Thoracic aorta (tissue), 2 donors: ENCODE measurements at regions not wholly inside any gene's neighbourhood (a gene's known extent, or its start where the extent isn't known, plus 50 kb on each side); places are given as distances from the start of the nearest gene placed in this dataset.

Source experiments
- ATAC-seq: fragments of 150-250 bp; one replicate; pipeline ENCODE4 v1.8.0; 2017; ENCODE audit warnings: low read depth; ENCODE audit not compliant: insufficient number of reproducible peaks, low FRiP score
- DNase-seq: peaks from one replicate; pipeline ENCODE4 v3.0.0-alpha.2; 2020; ENCODE audit warnings: low spot score
- H3K27ac ChIP-seq, 2 donors: fragments of 200-600 bp; sonication (generic); 1 replicate in 1 of 2; 2 replicates in 1 of 2; pipeline ENCODE4 v1.5.1; 2016; ENCODE audit warnings: mild to moderate bottlenecking in 2 of 2, moderate library complexity in 2 of 2
- H3K27me3 ChIP-seq: fragments of 200-600 bp; sonication (generic); replicated peaks from 2 replicates; pipeline ENCODE4 v1.6.0; 2016; ENCODE audit warnings: mild to moderate bottlenecking; ENCODE audit not compliant: insufficient read depth
- H3K36me3 ChIP-seq: fragments of 200-600 bp; sonication (generic); one replicate; pipeline ENCODE4 v1.5.1; 2016
- H3K4me1 ChIP-seq, 2 donors: fragments of 200-600 bp; sonication (generic); 1 replicate in 1 of 2; 2 replicates in 1 of 2; pipeline versions ENCODE4 v1.5.1 to v1.6.0; 2016; ENCODE audit warnings: low read depth in 2 of 2, mild to moderate bottlenecking in 1 of 2; ENCODE audit not compliant: control insufficient read depth in 1 of 2
- H3K4me3 ChIP-seq: fragments of 200-600 bp; sonication (generic); 2 replicates; pipeline ENCODE4 v1.5.1; 2016; ENCODE audit warnings: mild to moderate bottlenecking
- H3K9me3 ChIP-seq: fragments of 200-600 bp; sonication (generic); 2 replicates; pipeline ENCODE4 v1.5.1; 2016
- TF ChIP-seq, protein P1 (sequence below): fragments of 200-600 bp; sonication (generic); IDR thresholded peaks from one replicate; pipeline ENCODE4 v1.5.1; 2019; ENCODE audit warnings: antibody characterized with exemption

DNA sequence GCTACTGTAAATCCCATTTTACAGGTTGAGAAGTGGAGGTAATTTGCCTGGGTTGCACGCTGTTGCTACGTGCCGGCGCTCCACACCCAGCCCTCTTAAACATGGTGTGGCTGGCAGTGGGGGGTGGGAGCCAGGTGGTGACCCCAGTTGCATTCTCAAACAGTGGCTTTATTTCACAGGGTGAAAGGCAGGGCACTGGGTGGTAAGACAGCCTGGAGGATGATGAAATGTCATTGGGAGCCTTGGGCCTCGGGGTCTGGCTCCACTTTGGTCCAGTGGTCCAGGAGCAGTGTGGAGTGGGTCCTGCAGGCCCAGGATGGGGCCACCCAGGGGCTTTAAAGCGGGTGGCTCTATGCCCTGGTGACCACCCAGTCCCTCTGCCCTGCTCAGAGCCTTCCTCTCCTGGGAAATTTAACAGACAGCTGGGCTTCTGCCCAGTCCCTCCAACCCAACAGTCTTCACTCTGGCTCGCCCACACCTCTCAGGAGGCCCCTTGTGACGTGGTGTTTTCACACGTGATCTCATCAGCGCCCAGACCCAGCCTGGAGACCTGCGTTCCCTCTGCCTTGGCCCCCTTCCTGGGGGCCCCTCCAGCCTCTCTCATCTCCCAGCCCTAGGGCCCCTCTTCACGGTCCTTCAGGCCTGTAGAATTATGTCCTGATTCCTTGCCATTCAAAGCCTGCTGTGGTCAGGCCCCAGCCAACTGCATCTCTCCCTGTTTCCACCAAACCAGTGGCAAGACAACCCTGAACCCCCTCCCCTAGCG is 92.5 kb downstream of the INHBB start:
- no peak overlapping the region for H3K27ac ChIP-seq
- DNase-seq (no peak), ATAC-seq (no peak)
- H3K4me1 ChIP-seq = peaks cover 14 to 22% of the 10 kb centered on the region in 2 donors
- H3K36me3 ChIP-seq = no peaks in the 10 kb centered on the region
- H3K9me3 ChIP-seq = no peaks in the 10 kb centered on the region
- no peak overlapping the region for H3K4me3 ChIP-seq
- no peaks in the 10 kb centered on the region for H3K27me3 ChIP-seq
- TF ChIP-seq, protein P1, sequence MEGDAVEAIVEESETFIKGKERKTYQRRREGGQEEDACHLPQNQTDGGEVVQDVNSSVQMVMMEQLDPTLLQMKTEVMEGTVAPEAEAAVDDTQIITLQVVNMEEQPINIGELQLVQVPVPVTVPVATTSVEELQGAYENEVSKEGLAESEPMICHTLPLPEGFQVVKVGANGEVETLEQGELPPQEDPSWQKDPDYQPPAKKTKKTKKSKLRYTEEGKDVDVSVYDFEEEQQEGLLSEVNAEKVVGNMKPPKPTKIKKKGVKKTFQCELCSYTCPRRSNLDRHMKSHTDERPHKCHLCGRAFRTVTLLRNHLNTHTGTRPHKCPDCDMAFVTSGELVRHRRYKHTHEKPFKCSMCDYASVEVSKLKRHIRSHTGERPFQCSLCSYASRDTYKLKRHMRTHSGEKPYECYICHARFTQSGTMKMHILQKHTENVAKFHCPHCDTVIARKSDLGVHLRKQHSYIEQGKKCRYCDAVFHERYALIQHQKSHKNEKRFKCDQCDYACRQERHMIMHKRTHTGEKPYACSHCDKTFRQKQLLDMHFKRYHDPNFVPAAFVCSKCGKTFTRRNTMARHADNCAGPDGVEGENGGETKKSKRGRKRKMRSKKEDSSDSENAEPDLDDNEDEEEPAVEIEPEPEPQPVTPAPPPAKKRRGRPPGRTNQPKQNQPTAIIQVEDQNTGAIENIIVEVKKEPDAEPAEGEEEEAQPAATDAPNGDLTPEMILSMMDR = no peak

DNA sequence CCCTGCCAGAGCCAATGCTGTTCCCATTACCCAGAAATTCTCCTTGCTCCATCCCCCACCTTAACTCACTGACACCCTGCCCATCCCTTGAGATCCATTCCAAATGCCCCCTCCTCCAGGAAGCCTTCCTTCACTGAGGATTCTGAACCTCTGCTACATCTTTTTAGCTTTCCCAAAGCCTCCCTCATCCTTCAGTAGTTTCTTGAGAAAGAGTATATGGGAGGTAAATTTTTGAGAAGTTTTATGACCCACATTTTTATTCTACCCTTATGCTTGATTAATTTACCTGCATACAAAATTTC is 93.1 kb downstream of the INHBB start:
- Histone ChIP-seq H3K9me3 (no peaks in the 10 kb centered on the region), H3K27ac (no peak overlapping the region), H3K36me3 (no peaks in the 10 kb centered on the region), H3K27me3 (no peaks in the 10 kb centered on the region), H3K4me3 (no peak overlapping the region), H3K4me1 (peaks cover 14 to 22% of the 10 kb centered on the region in 2 donors)
- DNase-seq (no peak), ATAC-seq (no peak)
- TF ChIP-seq, protein P1 = no peak

DNA sequence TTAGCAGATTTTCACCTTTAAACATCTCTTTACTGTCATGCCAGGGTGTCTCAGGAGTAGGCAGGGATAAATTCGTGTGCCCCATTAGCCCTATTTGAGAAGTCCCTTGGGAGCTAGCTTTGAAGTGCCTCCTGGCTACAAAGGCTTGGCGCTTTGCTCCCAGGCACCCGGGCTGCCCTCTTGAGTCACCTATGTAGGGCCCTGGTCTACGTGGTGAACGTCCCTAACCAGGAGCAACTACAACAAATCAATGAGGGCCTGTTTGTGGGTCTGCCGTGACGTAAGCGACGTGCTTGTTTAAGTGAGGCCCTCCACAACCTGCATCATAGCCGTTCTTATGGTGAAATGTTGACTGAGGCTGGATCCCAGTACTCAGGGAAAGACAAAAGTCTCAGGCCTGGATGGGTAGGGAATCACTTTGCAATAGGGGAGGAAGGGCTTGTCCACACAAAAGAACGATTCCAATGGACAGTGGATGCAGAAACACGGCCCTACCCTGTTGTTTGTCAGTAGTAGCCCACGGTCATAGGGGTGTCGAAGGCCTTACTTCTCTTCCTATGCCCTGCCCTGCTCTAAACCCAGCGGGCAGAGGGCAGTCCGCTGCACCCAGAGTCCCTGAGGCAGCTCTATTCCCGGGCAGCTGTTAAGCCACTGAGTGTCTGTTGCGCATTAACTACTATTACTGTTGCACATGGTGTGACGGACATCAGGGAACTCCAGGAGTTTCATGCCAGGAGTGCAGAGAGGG is 93.9 kb downstream of the INHBB start:
- Histone ChIP-seq H3K36me3 (no peaks in the 10 kb centered on the region), H3K27me3 (no peaks in the 10 kb centered on the region), H3K4me1 (peaks cover 14 to 22% of the 10 kb centered on the region in 2 donors), H3K27ac (no peak overlapping the region), H3K9me3 (no peaks in the 10 kb centered on the region), H3K4me3 (no peak overlapping the region)
- DNase-seq = no peak
- TF ChIP-seq, protein P1 = no peak
- ATAC-seq = no peak

DNA sequence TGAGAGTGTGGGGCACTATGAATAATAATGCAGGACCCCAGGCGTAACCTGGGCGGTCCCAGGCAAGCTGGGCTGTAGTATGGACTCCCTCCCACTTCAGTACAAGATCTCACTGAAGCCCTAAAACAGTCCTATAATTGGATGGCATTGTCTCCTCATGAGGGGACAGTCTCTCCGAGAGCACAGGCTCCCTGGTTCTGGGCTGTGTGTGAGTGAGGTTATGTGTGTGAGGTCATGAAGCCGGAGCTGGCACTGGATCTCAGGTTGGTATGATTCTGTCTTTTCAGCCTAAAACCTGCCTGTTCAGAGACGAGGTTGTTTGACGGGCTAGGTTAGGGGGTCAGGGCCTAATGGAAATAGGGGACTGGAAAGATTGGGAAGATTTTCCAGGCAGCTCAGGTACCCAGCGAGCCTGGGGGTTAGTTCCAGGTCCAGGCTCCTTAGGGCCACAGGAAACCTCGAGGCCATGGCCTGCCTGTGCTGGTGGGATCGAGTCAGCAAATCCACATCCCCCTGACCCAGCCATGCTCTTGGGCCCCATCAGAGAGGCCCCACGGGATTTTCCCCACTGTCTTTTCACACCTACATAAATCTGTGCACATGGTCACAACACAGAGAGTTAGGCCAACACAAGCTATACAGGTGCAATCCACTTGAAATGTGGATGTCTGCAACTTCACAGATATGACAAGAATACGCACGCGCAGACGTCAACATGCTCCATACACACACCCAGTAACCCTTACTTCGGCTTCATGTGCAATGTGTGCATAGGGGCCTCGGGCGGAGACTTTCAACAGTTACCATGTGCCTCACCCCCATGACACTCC is 94.8 kb downstream of the INHBB start:
- TF ChIP-seq, protein P1 = no peak
- H3K4me1 ChIP-seq = peaks cover 14 to 22% of the 10 kb centered on the region in 2 donors

DNA sequence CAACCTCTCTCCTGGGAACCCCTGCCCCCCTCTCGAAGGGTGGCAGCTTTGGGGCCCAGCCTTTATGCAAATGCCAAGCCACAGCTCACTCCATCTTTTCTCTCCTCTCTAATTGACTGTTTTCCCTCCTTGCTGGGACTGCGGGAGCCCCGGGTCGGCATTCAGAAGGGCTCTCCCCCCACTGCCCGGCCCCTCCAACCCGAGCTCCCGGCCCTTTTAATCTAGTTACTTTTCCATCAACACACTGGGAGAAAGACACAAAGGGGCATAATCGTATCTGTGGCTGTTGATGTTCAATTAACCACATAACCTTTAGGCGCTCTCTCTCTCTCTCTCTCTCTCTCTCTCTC is 95.4 kb downstream of the INHBB start:
- Histone ChIP-seq H3K27me3 (no peaks in the 10 kb centered on the region), H3K27ac (no peak overlapping the region), H3K36me3 (no peaks in the 10 kb centered on the region), H3K9me3 (no peaks in the 10 kb centered on the region), H3K4me3 (no peak overlapping the region), H3K4me1 (peaks cover 14 to 21% of the 10 kb centered on the region in 2 donors)
- ATAC-seq (no peak), DNase-seq (no peak)
- TF ChIP-seq, protein P1 = no peak

More for the DNA sequence above, 94.8 kb downstream of the INHBB start:
- no peak overlapping the region for H3K27ac ChIP-seq
- DNase-seq (no peak), ATAC-seq (no peak)
- H3K4me3 ChIP-seq = no peak overlapping the region
- no peaks in the 10 kb centered on the region for H3K9me3 ChIP-seq
- H3K27me3 ChIP-seq = no peaks in the 10 kb centered on the region
- no peaks in the 10 kb centered on the region for H3K36me3 ChIP-seq
